ENCODE measurements at regions not wholly inside any gene's neighbourhood (a gene's known extent, or its start where the extent isn't known, plus 50 kb on each side); places are given as distances from the start of the nearest gene placed in this dataset.

DNA sequence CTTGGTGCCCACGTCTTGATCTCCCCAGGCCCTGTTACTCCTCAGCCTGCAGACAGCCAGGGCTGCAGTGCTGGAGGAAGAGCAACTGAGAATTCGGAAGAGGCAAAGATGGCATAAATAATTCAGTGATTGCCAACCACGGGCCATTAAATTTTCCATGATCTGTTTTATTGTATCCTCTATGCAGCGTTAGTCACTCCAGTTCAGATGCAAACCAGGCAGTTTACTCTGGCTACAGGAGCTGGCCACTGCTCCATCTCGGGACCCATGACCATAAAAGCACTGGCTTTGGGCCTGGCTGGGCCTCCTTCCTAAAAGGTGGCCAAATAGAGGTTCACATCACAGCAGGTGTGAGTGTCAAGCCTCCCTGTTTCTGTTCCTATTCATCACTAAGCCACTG is 137.6 kb upstream of the TLE3 start:
- TF ChIP-seq POLR2A (IDR thresholded peaks at IDR 0.05) (no peak), POLR2AphosphoS5 (IDR thresholded peaks at IDR 0.05; ENCODE audit: insufficient read depth in 1 of 2, low read depth in 1 of 2) (no peak)
- TF ChIP-seq, protein P1, sequence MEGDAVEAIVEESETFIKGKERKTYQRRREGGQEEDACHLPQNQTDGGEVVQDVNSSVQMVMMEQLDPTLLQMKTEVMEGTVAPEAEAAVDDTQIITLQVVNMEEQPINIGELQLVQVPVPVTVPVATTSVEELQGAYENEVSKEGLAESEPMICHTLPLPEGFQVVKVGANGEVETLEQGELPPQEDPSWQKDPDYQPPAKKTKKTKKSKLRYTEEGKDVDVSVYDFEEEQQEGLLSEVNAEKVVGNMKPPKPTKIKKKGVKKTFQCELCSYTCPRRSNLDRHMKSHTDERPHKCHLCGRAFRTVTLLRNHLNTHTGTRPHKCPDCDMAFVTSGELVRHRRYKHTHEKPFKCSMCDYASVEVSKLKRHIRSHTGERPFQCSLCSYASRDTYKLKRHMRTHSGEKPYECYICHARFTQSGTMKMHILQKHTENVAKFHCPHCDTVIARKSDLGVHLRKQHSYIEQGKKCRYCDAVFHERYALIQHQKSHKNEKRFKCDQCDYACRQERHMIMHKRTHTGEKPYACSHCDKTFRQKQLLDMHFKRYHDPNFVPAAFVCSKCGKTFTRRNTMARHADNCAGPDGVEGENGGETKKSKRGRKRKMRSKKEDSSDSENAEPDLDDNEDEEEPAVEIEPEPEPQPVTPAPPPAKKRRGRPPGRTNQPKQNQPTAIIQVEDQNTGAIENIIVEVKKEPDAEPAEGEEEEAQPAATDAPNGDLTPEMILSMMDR (IDR thresholded peaks at IDR 0.05): no peak
